HG03095 (cell line): ENCODE measurements at regions not wholly inside any gene's neighbourhood (a gene's known extent, or its start where the extent isn't known, plus 50 kb on each side); places are given as distances from the start of the nearest gene placed in this dataset.
"Not testable (repeated sequence)": the region's sequence is repeated elsewhere in the genome, so short reads cannot be mapped to it uniquely, and the experiment has no call there.

Source experiments
- ATAC-seq: cut with Tn5 transposase; IDR thresholded peaks from one replicate; pipeline ENCODE4 v1.9.1; 2021; ENCODE audit warnings: moderate library complexity; ENCODE audit not compliant: unreplicated experiment

GRCh38 chr3:177905173-177906125, 630.8 kb upstream of the KCNMB2 start:
- ATAC-seq: no peak

DNA sequence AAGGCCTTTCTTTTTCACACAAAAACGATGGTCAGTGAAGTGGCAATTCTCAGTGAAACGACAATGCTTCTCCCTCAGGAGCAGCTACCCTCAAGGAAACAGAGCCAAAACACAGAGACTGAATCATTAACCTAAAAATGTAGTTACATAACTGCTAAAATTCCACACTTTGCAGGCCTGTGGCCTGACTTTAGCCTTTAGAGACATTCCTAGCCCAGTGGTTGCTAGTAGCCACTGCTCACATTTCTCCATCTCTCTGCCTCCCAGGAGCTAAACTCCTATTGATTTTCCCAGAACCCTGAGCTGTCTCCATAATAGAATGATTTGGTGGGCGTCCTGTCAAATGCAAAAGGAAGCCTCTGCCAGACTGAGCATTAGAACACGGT, 630.1 kb upstream of the KCNMB2 start:
- no peak for ATAC-seq

GRCh38 chr3:177906578-177907229, 629.5 kb upstream of the KCNMB2 start:
- no peak for ATAC-seq

DNA sequence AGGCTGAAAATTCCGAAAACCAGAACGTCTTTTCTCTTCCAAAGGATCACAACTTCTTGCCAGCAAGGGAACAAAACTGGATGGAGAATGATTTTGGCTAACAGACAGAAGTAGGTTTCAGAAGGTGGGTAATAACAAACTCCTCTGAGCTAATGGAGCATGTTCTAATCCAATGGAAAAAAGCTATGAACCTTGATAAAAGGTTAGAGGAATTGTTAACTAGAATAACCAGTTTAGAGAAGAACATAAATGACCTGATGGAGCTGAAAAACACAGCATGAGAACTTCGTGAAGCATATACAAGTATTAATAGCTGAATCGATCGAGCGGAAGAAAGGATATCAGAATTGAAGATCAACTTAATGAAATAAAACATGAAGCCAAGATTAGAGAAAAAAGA, 626.7 kb upstream of the KCNMB2 start:
- not testable (repeated sequence) for ATAC-seq

GRCh38 chr3:177914224-177914623, 622.0 kb upstream of the KCNMB2 start:
- no peak for ATAC-seq

DNA sequence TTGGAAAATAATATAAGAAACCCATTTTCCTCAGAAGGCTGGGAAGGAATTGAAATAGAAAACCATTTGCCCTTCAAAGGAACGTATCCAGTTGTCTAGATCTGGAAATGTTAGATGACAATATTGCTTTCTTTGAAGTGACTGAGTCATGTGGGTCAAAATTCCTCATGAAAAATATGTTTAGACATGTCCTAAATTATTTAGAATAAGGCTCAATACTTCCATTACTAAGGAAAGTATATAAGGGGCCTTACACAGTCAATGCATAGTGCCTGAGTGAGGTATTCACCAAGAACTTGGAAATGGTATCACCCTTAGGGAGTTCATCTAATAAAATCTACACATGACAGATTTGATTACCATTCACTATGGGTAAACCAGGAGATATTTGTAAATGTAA, 619.8 kb upstream of the KCNMB2 start:
- ATAC-seq: no peak

- ATAC-seq: no peak
Measured at GRCh38 chr3:177917234-177917861, 618.9 kb upstream of the KCNMB2 start.

DNA sequence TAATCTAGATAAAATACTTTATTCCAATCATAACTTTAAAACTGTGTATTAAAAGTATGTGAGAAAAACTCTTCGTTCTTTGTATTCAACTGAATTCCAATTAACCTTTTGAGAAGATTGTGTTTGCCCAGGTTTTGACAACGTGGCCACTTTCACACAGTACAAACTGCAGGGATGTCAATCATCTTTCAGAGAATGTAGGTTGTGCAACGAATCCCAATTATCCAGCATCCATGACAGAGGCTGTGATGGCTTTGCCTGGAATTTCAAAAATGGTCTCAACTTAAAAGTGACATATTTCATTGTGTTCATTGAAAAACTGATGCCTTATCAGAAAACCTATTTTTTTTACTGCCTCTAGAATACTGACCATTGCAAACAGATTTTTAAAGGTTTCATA, 615.1 kb upstream of the KCNMB2 start:
- ATAC-seq: no peak

DNA sequence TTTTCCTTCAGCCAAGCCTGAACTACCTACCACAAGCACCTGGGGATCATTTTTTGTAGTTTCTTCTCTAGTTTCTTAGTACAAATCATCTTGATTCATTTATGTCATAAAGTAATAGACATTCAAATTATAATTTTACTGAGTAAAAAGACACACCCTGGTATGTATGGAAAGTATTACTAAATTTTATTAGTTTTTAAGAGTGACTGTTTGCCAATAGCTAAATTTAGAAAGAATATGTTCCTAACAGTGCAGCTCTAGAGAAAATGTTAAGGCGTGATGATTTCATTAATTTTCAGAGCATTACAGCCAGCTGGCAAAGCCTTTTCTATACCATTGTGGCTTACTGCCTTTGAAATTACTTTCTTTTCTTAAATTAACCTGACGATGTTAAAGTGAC, 612.0 kb upstream of the KCNMB2 start:
- ATAC-seq: no peak

- ATAC-seq: peak; percentile 73
Measured at GRCh38 chr3:177928172-177928873, 607.9 kb upstream of the KCNMB2 start.

DNA sequence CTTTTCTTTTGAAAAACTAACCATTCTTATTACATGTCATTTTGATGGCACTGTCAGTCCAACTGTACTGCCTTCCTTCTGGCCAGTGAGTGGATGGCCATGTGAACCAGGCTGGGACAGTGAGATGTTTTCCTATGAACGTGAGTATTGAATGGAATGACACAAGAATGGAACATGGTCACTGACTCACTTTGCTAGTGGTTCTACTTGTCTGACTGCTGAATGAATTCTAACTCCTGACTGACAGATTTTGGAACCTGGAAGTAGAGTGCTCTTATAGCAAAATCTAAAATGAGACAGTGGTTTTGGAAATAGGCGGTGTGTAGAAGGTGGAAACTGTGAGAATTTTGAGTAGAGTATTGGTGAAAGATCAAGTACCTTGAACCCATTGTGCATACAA, 606.9 kb upstream of the KCNMB2 start:
- ATAC-seq: no peak

- no peak for ATAC-seq
Measured at GRCh38 chr3:177930771-177931170, 605.5 kb upstream of the KCNMB2 start.

DNA sequence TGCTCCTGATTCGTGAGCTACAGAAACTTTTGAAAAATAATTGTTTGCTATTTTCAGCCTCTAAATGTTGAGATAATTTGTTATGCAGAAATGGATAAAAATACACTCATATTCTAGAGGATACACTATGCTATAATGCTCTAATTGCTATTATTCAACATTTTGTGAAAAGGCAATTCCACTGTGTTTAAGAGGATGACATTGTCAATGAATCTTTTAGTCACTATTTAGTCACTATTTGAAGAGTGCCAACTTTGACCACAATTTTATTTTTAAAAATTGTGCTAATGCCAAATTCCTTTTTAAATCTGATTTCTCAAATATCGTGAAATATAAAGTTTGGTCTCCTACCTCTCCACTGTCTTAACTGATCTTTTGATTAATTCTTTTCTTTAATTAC, 604.9 kb upstream of the KCNMB2 start:
- ATAC-seq: no peak

GRCh38 chr3:177932346-177932745, 603.9 kb upstream of the KCNMB2 start:
- ATAC-seq: no peak

- ATAC-seq: no peak
Measured at GRCh38 chr3:177932750-177933660, 603.2 kb upstream of the KCNMB2 start.

- no peak for ATAC-seq
Measured at GRCh38 chr3:177934001-177934891, 602.0 kb upstream of the KCNMB2 start.

DNA sequence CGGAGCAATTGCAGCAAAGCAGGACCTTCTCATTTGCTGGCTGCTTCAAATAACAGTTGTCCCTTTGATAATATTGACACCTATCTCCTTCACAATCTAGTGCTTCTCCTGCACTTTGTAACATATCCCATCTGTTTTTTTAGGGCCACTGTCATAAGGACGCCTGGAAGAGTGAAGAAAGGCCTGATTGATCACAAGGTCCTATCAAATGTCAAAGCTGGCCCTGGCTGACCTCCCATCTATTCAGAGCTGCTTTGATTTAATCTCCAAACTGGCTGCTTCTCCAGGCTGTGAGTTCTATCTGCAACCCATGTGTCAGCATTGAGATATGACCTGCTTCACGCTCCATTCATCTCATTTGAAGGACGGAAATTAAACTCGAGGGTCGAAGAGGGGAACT, 601.2 kb upstream of the KCNMB2 start:
- no peak for ATAC-seq

DNA sequence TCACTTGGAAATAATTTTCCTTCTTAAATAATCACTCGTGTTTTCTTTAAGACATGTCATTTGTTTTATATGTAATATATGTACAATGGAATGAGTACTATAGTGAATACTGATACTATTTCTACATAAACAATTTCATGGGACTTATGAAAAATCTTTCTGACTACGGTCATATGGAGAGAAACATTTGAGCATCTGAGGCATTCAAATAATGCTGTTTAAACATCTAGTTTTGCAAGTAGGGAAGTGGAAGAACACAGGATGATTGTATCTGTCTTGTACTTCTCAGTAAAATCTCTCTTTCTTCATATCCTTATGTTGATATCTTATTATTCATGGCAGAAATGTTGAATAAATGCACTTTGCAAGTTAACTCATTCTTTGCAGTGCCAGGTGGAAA, 599.5 kb upstream of the KCNMB2 start:
- no peak for ATAC-seq

DNA sequence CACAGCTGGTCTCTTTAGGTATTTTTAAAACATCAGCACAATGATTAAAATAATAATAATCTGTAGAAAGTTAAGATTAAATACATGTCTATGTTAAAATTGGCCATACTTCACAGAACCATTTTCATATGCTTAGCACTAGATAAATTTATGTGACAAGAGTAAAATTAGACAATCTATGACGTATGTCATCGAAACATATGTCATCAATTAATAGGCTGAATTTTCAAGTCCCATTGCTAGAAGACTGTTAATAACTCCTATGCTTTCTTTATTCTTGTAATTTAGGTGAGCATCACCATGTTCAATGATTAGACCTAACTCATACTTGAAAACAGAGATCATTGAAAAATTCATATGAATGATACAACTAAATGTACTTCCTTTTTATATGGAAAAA, 593.3 kb upstream of the KCNMB2 start:
- ATAC-seq: no peak
